ENCODE measurements at regions not wholly inside any gene's neighbourhood (a gene's known extent, or its start where the extent isn't known, plus 50 kb on each side); places are given as distances from the start of the nearest gene placed in this dataset.
"Not testable (repeated sequence)": the region's sequence is repeated elsewhere in the genome, so short reads cannot be mapped to it uniquely, and the experiment has no call there.

- Mint-ChIP-seq H3K9me3 (no peaks in the 10 kb centered on the region), H3K36me3 (no peaks in the 10 kb centered on the region), H3K27me3 (peaks cover 11 to 51% (median 29%) of the 10 kb centered on the region in 5 donors), H3K4me3 (no peak overlapping the region), H3K27ac (no peak overlapping the region), H3K4me1 (peaks cover 0 to 4% (median 0%) of the 10 kb centered on the region in 7 donors)
- no peak overlapping the region for H3K4me3 ChIP-seq (ENCODE audit: low read length)
- ChIA-PET POLR2A (no interaction called here), CTCF (no interaction called here)
- no peaks in the 10 kb centered on the region for H3K4me1 ChIP-seq (ENCODE audit: control insufficient read depth in 2 of 2, insufficient read depth in 2 of 2, low read length in 2 of 2)
- no peaks in the 10 kb centered on the region for H3K27me3 ChIP-seq (ENCODE audit: control insufficient read depth in 2 of 2, insufficient read depth in 2 of 2, low read length in 2 of 2)
- ATAC-seq (no peak), DNase-seq (no peak)
- no peak overlapping the region for H3K27ac ChIP-seq (ENCODE audit: low read depth, low read length)
- no peaks in the 10 kb centered on the region for H3K36me3 ChIP-seq (ENCODE audit: control insufficient read depth in 2 of 3, insufficient read depth in 3 of 3, low read length in 3 of 3)
- no peaks in the 10 kb centered on the region for H3K9me3 ChIP-seq (ENCODE audit: control insufficient read depth in 2 of 3, low read length in 3 of 3)
- intact Hi-C loops (cut with micrococcal nuclease): loop anchor here (10.0 kb wide), 2 partner anchors 859 to 979 kb away; no protein-coding TSS in a partner anchor
Measured at GRCh38 chr6:40844246-40844645, 194.8 kb downstream of the UNC5CL start.

DNA sequence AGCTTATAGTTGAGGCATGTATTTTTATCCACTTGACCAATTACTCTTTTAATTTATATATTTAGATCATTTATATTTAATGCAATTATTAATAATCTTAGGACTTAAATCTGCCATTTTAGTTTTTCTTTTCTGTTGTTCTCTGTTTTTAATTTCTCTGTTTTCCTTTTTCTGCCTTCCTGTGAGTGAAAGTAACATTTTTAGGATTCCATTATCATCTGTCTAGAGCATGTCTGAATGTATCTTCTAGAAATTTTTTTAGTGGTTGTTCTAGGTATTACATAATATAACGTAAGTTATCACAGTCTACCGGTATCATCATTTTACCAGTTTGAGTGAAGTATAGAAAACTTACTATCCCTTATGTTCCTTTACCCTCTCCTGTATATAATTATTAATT lies 197.3 kb downstream of the UNC5CL start:
- Mint-ChIP-seq H3K9me3 (no peaks in the 10 kb centered on the region), H3K36me3 (no peaks in the 10 kb centered on the region), H3K27ac (no peak overlapping the region), H3K4me1 (peaks cover 0 to 4% (median 0%) of the 10 kb centered on the region in 7 donors), H3K27me3 (peaks cover 11 to 54% (median 22%) of the 10 kb centered on the region in 5 donors), H3K4me3 (no peak overlapping the region)
- Histone ChIP-seq H3K4me3 (ENCODE audit: low read length) (no peak overlapping the region), H3K4me1 (ENCODE audit: control insufficient read depth in 2 of 2, insufficient read depth in 2 of 2, low read length in 2 of 2) (no peaks in the 10 kb centered on the region), H3K9me3 (ENCODE audit: control insufficient read depth in 2 of 3, low read length in 3 of 3) (no peaks in the 10 kb centered on the region), H3K27me3 (ENCODE audit: control insufficient read depth in 2 of 2, insufficient read depth in 2 of 2, low read length in 2 of 2) (no peaks in the 10 kb centered on the region), H3K36me3 (ENCODE audit: control insufficient read depth in 2 of 3, insufficient read depth in 3 of 3, low read length in 3 of 3) (no peaks in the 10 kb centered on the region), H3K27ac (ENCODE audit: low read depth, low read length) (no peak overlapping the region)
- ATAC-seq (no peak), DNase-seq (no peak)
- intact Hi-C loops (cut with micrococcal nuclease): loop anchor here (10.0 kb wide), 2 partner anchors 857 to 977 kb away; no protein-coding TSS in a partner anchor
- ChIA-PET POLR2A (no interaction called here), CTCF (no interaction called here)

GRCh38 chr6:40832691-40833090 lies 206.3 kb downstream of the UNC5CL start:
- H3K27me3 ChIP-seq (ENCODE audit: control insufficient read depth in 2 of 2, insufficient read depth in 2 of 2, low read length in 2 of 2): no peaks in the 10 kb centered on the region
- no peaks in the 10 kb centered on the region for H3K4me1 ChIP-seq (ENCODE audit: control insufficient read depth in 2 of 2, insufficient read depth in 2 of 2, low read length in 2 of 2)
- Mint-ChIP-seq H3K27ac (no peak overlapping the region), H3K4me1 (no peaks in the 10 kb centered on the region), H3K4me3 (no peak overlapping the region), H3K9me3 (no peaks in the 10 kb centered on the region), H3K27me3 (peaks cover 9 to 56% (median 21%) of the 10 kb centered on the region in 5 donors), H3K36me3 (no peaks in the 10 kb centered on the region)
- no peak for ATAC-seq
- CTCF ChIA-PET: no interaction called here
- intact Hi-C loops (cut with micrococcal nuclease): no loop called here
- no peak overlapping the region for H3K4me3 ChIP-seq (ENCODE audit: low read length)
- no peaks in the 10 kb centered on the region for H3K9me3 ChIP-seq (ENCODE audit: control insufficient read depth in 2 of 3, low read length in 3 of 3)
- H3K27ac ChIP-seq (ENCODE audit: low read depth, low read length): no peak overlapping the region
- DNase-seq: no peak
- POLR2A ChIA-PET: no interaction called here
- no peaks in the 10 kb centered on the region for H3K36me3 ChIP-seq (ENCODE audit: control insufficient read depth in 2 of 3, insufficient read depth in 3 of 3, low read length in 3 of 3)

DNA sequence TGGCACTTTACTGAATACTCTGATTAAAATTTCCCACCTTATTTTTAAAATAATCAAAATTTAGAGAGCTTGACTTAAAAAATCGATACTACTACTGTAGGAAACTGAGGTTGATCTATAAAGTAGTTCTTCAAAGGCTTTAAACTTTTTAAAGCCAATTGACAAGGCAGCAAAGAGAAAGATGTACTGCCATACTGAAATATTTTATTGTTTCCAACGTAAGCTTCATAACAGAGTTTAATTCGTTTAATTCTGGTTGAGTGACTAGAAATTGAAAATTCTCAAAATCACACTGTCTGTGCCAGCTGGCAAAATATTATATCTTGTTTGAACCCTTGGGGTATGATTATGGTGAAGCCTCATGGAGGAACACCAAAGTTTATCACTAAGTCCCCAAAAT lies 207.6 kb downstream of the UNC5CL start:
- no peak overlapping the region for H3K4me3 Mint-ChIP-seq
- Histone ChIP-seq H3K4me1 (ENCODE audit: control insufficient read depth in 2 of 2, insufficient read depth in 2 of 2, low read length in 2 of 2) (no peaks in the 10 kb centered on the region), H3K4me3 (ENCODE audit: low read length) (no peak overlapping the region), H3K9me3 (ENCODE audit: control insufficient read depth in 2 of 3, low read length in 3 of 3) (no peaks in the 10 kb centered on the region), H3K36me3 (ENCODE audit: control insufficient read depth in 2 of 3, insufficient read depth in 3 of 3, low read length in 3 of 3) (no peaks in the 10 kb centered on the region), H3K27ac (ENCODE audit: low read depth, low read length) (no peak overlapping the region), H3K27me3 (ENCODE audit: control insufficient read depth in 2 of 2, insufficient read depth in 2 of 2, low read length in 2 of 2) (no peaks in the 10 kb centered on the region)
- no peaks in the 10 kb centered on the region for H3K9me3 Mint-ChIP-seq
- H3K4me1 Mint-ChIP-seq: no peaks in the 10 kb centered on the region
- ATAC-seq (no peak), DNase-seq (no peak)
- H3K36me3 Mint-ChIP-seq: no peaks in the 10 kb centered on the region
- peaks cover 9 to 57% (median 26%) of the 10 kb centered on the region in 5 donors for H3K27me3 Mint-ChIP-seq
- intact Hi-C loops (cut with micrococcal nuclease): no loop called here
- H3K27ac Mint-ChIP-seq: no peak overlapping the region
- POLR2A ChIA-PET: no interaction called here
- CTCF ChIA-PET: no interaction called here

DNA sequence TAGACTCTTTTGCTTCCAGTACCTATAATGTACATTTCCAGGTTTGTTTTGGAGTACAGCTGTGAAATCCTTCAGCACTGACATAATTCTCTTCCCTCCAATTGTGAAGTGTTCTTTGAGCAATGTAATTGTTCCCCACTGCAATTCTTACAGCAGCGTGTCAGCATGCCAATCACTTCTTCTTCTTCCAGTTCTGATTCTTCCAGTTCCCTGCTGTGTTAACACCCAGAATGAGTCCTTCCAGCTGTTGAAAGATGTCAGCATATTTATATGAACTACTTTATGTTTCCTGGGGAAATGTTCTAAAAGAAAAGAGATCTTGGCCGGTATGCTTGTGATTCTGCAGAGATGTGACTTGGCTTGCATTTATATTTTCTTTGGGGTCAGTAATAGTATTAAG lies 213.9 kb downstream of the UNC5CL start:
- H3K27ac ChIP-seq (ENCODE audit: low read depth, low read length): no peak overlapping the region
- peaks cover 8 to 36% (median 24%) of the 10 kb centered on the region in 5 donors for H3K27me3 Mint-ChIP-seq
- no peak overlapping the region for H3K4me3 Mint-ChIP-seq
- ChIA-PET CTCF (no interaction called here), POLR2A (interaction anchor here (0.6 kb wide), 1 partner anchor 435 kb away, joined by 3 read pairs; no protein-coding TSS in a partner anchor)
- peaks cover 0 to 3% (median 0%) of the 10 kb centered on the region in 11 donors for H3K9me3 Mint-ChIP-seq
- no peaks in the 10 kb centered on the region for H3K36me3 ChIP-seq (ENCODE audit: control insufficient read depth in 2 of 3, insufficient read depth in 3 of 3, low read length in 3 of 3)
- ATAC-seq (no peak), DNase-seq (no peak)
- no peak overlapping the region for H3K4me3 ChIP-seq (ENCODE audit: low read length)
- no peaks in the 10 kb centered on the region for H3K9me3 ChIP-seq (ENCODE audit: control insufficient read depth in 2 of 3, low read length in 3 of 3)
- intact Hi-C loops (cut with micrococcal nuclease): no loop called here
- no peaks in the 10 kb centered on the region for H3K4me1 ChIP-seq (ENCODE audit: control insufficient read depth in 2 of 2, insufficient read depth in 2 of 2, low read length in 2 of 2)
- H3K36me3 Mint-ChIP-seq: no peaks in the 10 kb centered on the region
- H3K27me3 ChIP-seq (ENCODE audit: control insufficient read depth in 2 of 2, insufficient read depth in 2 of 2, low read length in 2 of 2): no peaks in the 10 kb centered on the region
- peaks cover 0 to 2% (median 0%) of the 10 kb centered on the region in 7 donors for H3K4me1 Mint-ChIP-seq
- H3K27ac Mint-ChIP-seq: no peak overlapping the region

DNA sequence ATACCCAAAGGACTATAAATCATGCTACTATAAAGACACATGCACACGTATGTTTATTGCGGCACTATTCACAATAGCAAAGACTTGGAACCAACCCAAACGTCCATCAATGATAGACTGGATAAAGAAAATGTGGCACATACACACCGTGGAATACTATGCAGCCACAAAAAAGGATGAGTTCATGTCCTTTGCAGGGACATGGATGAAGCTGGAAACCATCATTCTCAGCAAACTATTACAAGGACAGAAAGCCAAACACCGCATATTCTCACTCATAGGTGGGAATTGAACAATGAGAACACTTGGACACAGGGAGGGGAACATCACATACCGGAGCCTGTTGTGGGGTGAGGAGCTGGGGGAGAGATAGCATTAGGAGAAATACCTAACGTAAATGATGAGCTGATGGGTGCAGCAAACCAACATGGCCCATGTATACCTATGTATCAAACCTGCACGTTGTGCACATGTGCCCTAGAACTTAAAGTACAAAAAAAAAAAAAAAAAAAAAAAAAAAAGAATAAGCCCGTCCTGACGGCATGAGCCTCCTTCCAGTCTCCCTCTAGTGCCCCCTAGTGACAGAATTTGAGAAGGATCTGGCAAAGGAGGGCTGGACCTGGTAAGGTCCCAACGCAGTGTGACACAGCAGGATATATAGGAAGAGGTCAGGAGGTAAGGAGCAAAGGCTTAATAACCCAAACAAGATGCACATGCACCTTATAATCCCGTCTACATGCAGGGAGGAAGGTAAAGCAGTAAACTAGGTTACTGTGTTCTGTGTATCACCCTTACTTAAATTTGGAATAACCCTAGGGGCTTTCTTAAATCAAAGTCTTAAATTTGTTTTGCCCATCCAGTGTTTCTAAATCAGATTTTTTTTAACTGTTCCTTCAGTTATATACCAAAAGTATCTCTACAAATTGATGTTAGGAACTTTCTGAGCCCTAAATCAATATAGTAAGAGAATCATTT lies 214.8 kb downstream of the UNC5CL start:
- DNase-seq (peak in 6 of 9 donors; percentile 8 to 42 (median 30)), ATAC-seq (peak; percentile 63)
- peaks cover 8 to 36% (median 24%) of the 10 kb centered on the region in 5 donors for H3K27me3 Mint-ChIP-seq
- H3K27me3 ChIP-seq (ENCODE audit: control insufficient read depth in 2 of 2, insufficient read depth in 2 of 2, low read length in 2 of 2); H3K36me3 ChIP-seq (ENCODE audit: control insufficient read depth in 2 of 3, insufficient read depth in 3 of 3, low read length in 3 of 3); H3K4me3 Mint-ChIP-seq; CTCF ChIA-PET; H3K9me3 ChIP-seq (ENCODE audit: control insufficient read depth in 2 of 3, low read length in 3 of 3); H3K4me3 ChIP-seq (ENCODE audit: low read length); H3K36me3 Mint-ChIP-seq; H3K27ac ChIP-seq (ENCODE audit: low read depth, low read length); H3K9me3 Mint-ChIP-seq; H3K4me1 ChIP-seq (ENCODE audit: control insufficient read depth in 2 of 2, insufficient read depth in 2 of 2, low read length in 2 of 2); POLR2A ChIA-PET; H3K27ac Mint-ChIP-seq; H3K4me1 Mint-ChIP-seq: not testable (repeated sequence)
- intact Hi-C loops (cut with micrococcal nuclease): loop anchor here in 1 of 2 donors (5.0 kb wide), 1 partner anchor 497 kb away; no protein-coding TSS in a partner anchor

All from naive thymus-derived CD4-positive, alpha-beta T cell (primary cell).